CD4-positive, alpha-beta memory T cell (primary cell): ENCODE measurements at regions not wholly inside any gene's neighbourhood (a gene's known extent, or its start where the extent isn't known, plus 50 kb on each side); places are given as distances from the start of the nearest gene placed in this dataset.

Experiments
- CTCF ChIA-PET: fragments of 350-600 bp; sonication (Branson Sonifier 250); formaldehyde crosslinking; loops from one replicate; lab custom pipeline; 2021; ENCODE audit warnings: inconsistent platforms; ENCODE audit not compliant: partially characterized antibody; lab: Charles Lee
- POLR2A ChIA-PET: fragments of 350-600 bp; sonication (Branson Sonifier 250); formaldehyde crosslinking; loops from one replicate; lab custom pipeline; 2021; ENCODE audit not compliant: partially characterized antibody; lab: Charles Lee
- DNase-seq, 5 donors: peaks; one replicate each; pipeline versions ENCODE4 v3.0.0 to v3.0.0-alpha.2; 2020 to 2022; ENCODE audit warnings: mixed read lengths in 1 of 5
- H3K27ac ChIP-seq: one replicate; pipeline ENCODE4 v1.7.0; 2013; ENCODE audit warnings: low read depth, low read length
- H3K27me3 ChIP-seq: 2 replicates; pipeline ENCODE4 v1.7.0; 2013; ENCODE audit warnings: mild to moderate bottlenecking, low read length, moderate library complexity; ENCODE audit not compliant: insufficient read depth
- H3K36me3 ChIP-seq: 2 replicates; pipeline ENCODE4 v1.7.0; 2013; ENCODE audit warnings: mild to moderate bottlenecking, low read length, moderate library complexity; ENCODE audit not compliant: insufficient read depth
- H3K4me1 ChIP-seq: 2 replicates; pipeline ENCODE4 v1.7.0; 2013; ENCODE audit warnings: mild to moderate bottlenecking, low read length, moderate library complexity; ENCODE audit not compliant: insufficient read depth
- H3K4me3 ChIP-seq, 2 donors: one replicate each; pipeline ENCODE4 v1.7.0; 2013; ENCODE audit warnings: low read length in 2 of 2, mild to moderate bottlenecking in 1 of 2
- H3K9me3 ChIP-seq, 2 donors: one replicate each; pipeline ENCODE4 v1.7.0; 2013; ENCODE audit warnings: low read length in 2 of 2, control low read depth in 1 of 2; ENCODE audit not compliant: control insufficient read depth in 1 of 2
- H3K27ac Mint-ChIP-seq, 7 donors: one replicate each; pipeline ENCODE4 v1.8.0; 2020 to 2021; ENCODE audit warnings: mixed read lengths in 7 of 7, mild to moderate bottlenecking in 6 of 7, inconsistent platforms in 3 of 7, moderate library complexity in 3 of 7
- H3K27me3 Mint-ChIP-seq, 2 donors: one replicate each; pipeline ENCODE4 v1.8.0; 2020 to 2021; ENCODE audit warnings: mixed read lengths in 2 of 2
- H3K36me3 Mint-ChIP-seq, 2 donors: one replicate each; pipeline ENCODE4 v1.8.0; 2020 to 2021; ENCODE audit warnings: mixed read lengths in 2 of 2, inconsistent platforms in 1 of 2, mild to moderate bottlenecking in 1 of 2
- H3K4me1 Mint-ChIP-seq, 4 donors: one replicate each; pipeline ENCODE4 v1.8.0; 2020 to 2021; ENCODE audit warnings: mixed read lengths in 4 of 4, mild to moderate bottlenecking in 1 of 4
- H3K4me3 Mint-ChIP-seq, 8 donors: one replicate each; pipeline ENCODE4 v1.8.0; 2020 to 2021; ENCODE audit warnings: mixed read lengths in 8 of 8, mild to moderate bottlenecking in 7 of 8, moderate library complexity in 6 of 8, inconsistent platforms in 3 of 8
- H3K9me3 Mint-ChIP-seq, 8 donors: one replicate each; pipeline ENCODE4 v1.8.0; 2020 to 2021; ENCODE audit warnings: mixed read lengths in 8 of 8, mild to moderate bottlenecking in 5 of 8, inconsistent platforms in 3 of 8, moderate library complexity in 1 of 8
- intact Hi-C: fragments of 100-400 bp; cut with micrococcal nuclease; formaldehyde crosslinking; loops from one replicate; pipeline ENCODE4 v1.15.1; 2023

DNA sequence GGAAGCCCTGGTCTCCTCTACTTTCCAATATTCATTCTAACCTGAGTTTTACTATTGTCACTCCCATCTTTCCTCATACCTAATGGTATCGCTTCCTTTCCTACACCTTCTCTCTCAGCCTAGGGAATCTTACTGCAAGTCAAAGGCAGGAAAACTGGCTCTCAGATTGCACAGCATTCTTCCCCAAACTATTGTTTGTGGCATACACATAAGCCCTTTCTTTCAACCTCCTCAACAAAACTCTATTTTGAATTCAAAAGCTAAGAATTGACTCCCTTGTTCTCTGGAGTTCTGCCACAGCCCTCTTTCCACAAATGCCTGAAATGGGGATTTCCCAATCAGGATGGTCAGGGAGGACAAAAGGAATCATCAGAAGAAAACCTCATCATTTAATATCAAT lies 181.5 kb downstream of the FAM76B start:
- Histone ChIP-seq H3K27ac (no peak overlapping the region), H3K4me3 (no peak overlapping the region), H3K27me3 (no peaks in the 10 kb centered on the region), H3K4me1 (peaks cover 4% of the 10 kb centered on the region), H3K36me3 (no peaks in the 10 kb centered on the region), H3K9me3 (no peaks in the 10 kb centered on the region)
- ChIA-PET POLR2A (no interaction called here), CTCF (no interaction called here)
- intact Hi-C loops, result no loop called here
- Mint-ChIP-seq H3K9me3 (peaks cover 0 to 4% (median 0%) of the 10 kb centered on the region in 8 donors), H3K27ac (peak overlapping the region in 2 of 7 donors; percentile 18 to 29), H3K27me3 (peaks cover 0 to 1% of the 10 kb centered on the region in 2 donors), H3K4me3 (no peak overlapping the region), H3K4me1 (peaks cover 7 to 10% (median 7%) of the 10 kb centered on the region in 4 donors), H3K36me3 (no peaks in the 10 kb centered on the region)
- DNase-seq, result no peak

DNA sequence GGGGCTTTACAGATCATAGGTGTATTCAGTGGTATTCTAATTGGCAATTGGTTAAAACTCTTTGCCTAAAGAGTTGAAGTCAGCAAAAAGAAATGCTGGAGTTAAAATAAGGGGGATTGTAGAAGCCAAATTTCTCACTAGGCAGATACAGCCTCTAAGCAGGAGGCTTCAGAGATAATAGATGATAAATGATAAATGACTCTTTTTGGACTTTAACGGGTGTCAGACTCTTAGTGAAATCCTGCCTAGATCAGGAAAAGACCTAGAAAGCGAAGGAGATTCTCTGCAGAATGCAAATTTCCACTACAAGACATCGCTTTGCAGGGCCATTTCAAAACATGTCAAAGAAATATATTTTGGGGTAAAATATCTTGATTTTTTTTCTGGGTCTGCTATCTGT lies 182.8 kb downstream of the FAM76B start:
- Histone ChIP-seq H3K4me1 (peaks cover 4% of the 10 kb centered on the region), H3K27me3 (no peaks in the 10 kb centered on the region), H3K4me3 (no peak overlapping the region), H3K36me3 (no peaks in the 10 kb centered on the region), H3K27ac (no peak overlapping the region), H3K9me3 (no peaks in the 10 kb centered on the region)
- POLR2A ChIA-PET, result no interaction called here
- Mint-ChIP-seq H3K27me3 (peaks cover 0 to 1% of the 10 kb centered on the region in 2 donors), H3K9me3 (peaks cover 0 to 4% (median 0%) of the 10 kb centered on the region in 8 donors), H3K36me3 (no peaks in the 10 kb centered on the region), H3K27ac (no peak overlapping the region), H3K4me1 (peaks cover 7 to 10% (median 7%) of the 10 kb centered on the region in 4 donors), H3K4me3 (no peak overlapping the region)
- DNase-seq, result no peak
- CTCF ChIA-PET, result no interaction called here
- intact Hi-C loops, result no loop called here

GRCh38 chr11:95605271-95605940 lies 184.2 kb downstream of the FAM76B start:
- H3K36me3 ChIP-seq, result no peaks in the 10 kb centered on the region
- Mint-ChIP-seq H3K4me3 (no peak overlapping the region), H3K4me1 (peaks cover 10 to 15% (median 13%) of the 10 kb centered on the region in 4 donors), H3K9me3 (peaks cover 0 to 1% (median 0%) of the 10 kb centered on the region in 8 donors), H3K27ac (no peak overlapping the region), H3K27me3 (peaks cover 0 to 1% of the 10 kb centered on the region in 2 donors), H3K36me3 (no peaks in the 10 kb centered on the region)
- ChIA-PET CTCF (no interaction called here), POLR2A (interaction anchor here (1.2 kb wide), 1 partner anchor 95 kb away, joined by 3 read pairs; no protein-coding TSS in a partner anchor)
- no peak overlapping the region for H3K4me3 ChIP-seq
- H3K4me1 ChIP-seq, result peaks cover 8% of the 10 kb centered on the region
- H3K9me3 ChIP-seq, result no peaks in the 10 kb centered on the region
- no peaks in the 10 kb centered on the region for H3K27me3 ChIP-seq
- intact Hi-C loops, result no loop called here
- no peak overlapping the region for H3K27ac ChIP-seq
- DNase-seq, result no peak

DNA sequence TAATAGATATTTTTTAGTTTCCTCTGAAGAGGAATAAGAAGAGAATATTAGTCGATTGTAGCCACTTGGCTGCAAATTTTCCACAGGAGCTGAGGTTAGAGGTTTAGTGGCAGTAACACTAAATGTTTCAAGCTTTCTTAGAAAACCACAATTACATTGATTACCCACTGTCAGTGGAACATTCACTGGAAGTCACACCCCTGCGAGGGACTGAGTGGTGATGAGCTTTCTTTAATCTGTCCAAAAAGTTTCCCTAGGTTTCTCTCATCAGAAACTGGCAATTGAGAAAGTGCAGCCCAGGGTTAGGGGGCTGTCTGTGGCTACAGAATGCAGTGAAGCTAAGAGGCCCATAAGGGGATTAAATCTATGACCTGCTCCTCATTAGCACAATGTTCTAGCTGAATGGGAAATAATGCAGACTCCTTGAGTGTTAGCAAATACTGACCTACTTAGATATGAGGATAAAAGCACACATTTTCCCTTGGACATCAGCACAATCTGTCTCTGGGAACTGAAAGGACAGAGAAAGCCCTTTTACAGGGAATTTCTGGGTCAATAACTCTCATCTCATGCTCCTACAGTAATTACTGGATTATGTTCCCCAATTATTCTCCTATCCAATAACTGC lies 189.5 kb downstream of the FAM76B start:
- H3K4me3 Mint-ChIP-seq, result peak overlapping the region in 2 of 8 donors; percentile 19 to 36
- POLR2A ChIA-PET, result no interaction called here
- CTCF ChIA-PET, result no interaction called here
- Histone ChIP-seq H3K4me3 (no peak overlapping the region), H3K27me3 (no peaks in the 10 kb centered on the region), H3K9me3 (no peaks in the 10 kb centered on the region), H3K4me1 (peaks cover 18% of the 10 kb centered on the region), H3K27ac (no peak overlapping the region), H3K36me3 (no peaks in the 10 kb centered on the region)
- H3K4me1 Mint-ChIP-seq, result peaks cover 9 to 19% (median 14%) of the 10 kb centered on the region in 4 donors
- H3K36me3 Mint-ChIP-seq, result no peaks in the 10 kb centered on the region
- intact Hi-C loops, result no loop called here
- DNase-seq, result peak in 2 of 5 donors; percentile 11 to 35
- peak overlapping the region in 2 of 7 donors; percentile 54 to 68 for H3K27ac Mint-ChIP-seq
- peaks cover 0 to 4% (median 0%) of the 10 kb centered on the region in 8 donors for H3K9me3 Mint-ChIP-seq
- no peaks in the 10 kb centered on the region for H3K27me3 Mint-ChIP-seq

DNA sequence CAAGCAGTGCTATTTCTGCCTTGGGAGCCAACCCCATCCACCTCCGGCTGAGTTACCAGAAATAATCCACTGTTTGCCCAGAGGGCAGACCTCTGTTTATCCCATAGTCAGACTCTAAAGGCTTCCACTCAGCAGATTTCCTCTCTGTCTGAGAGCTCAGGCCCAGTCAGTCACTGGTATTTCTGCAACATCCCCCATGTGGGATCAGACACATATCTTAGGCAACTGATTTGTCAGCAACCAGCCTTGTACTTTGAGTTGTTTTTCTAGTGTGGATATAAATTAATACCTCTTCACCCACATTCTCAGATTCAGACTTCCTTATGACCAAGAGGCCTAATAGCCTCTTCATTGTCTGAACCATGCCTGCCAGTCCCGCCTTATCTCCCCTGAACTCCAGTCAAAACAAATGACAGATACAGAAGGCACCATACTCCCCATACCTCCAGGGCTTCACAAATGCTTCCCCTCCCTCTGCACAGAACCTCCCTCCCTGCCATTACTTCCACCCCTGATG lies 193.6 kb downstream of the FAM76B start:
- no peaks in the 10 kb centered on the region for H3K36me3 ChIP-seq
- H3K27ac Mint-ChIP-seq, result no peak overlapping the region
- ChIA-PET CTCF (no interaction called here), POLR2A (no interaction called here)
- DNase-seq, result no peak
- no peaks in the 10 kb centered on the region for H3K27me3 ChIP-seq
- peaks cover 0 to 4% (median 0%) of the 10 kb centered on the region in 8 donors for H3K9me3 Mint-ChIP-seq
- H3K4me3 Mint-ChIP-seq, result no peak overlapping the region
- H3K4me1 Mint-ChIP-seq, result peaks cover 9 to 17% (median 14%) of the 10 kb centered on the region in 4 donors
- peaks cover 18% of the 10 kb centered on the region for H3K4me1 ChIP-seq
- intact Hi-C loops, result no loop called here
- no peak overlapping the region for H3K4me3 ChIP-seq
- no peaks in the 10 kb centered on the region for H3K36me3 Mint-ChIP-seq
- H3K27ac ChIP-seq, result no peak overlapping the region
- no peaks in the 10 kb centered on the region for H3K27me3 Mint-ChIP-seq
- H3K9me3 ChIP-seq, result no peaks in the 10 kb centered on the region

- Histone ChIP-seq H3K27ac (no peak overlapping the region), H3K4me3 (no peak overlapping the region), H3K9me3 (no peaks in the 10 kb centered on the region), H3K4me1 (peaks cover 15% of the 10 kb centered on the region), H3K27me3 (no peaks in the 10 kb centered on the region), H3K36me3 (no peaks in the 10 kb centered on the region)
- ChIA-PET POLR2A (no interaction called here), CTCF (interaction anchor here (1.3 kb wide), 1 partner anchor 18 kb away, joined by 3 read pairs; no protein-coding TSS in a partner anchor)
- Mint-ChIP-seq H3K27ac (peak overlapping the region in 1 of 7 donors; percentile 38), H3K4me1 (peaks cover 6 to 13% (median 10%) of the 10 kb centered on the region in 4 donors), H3K9me3 (peaks cover 0 to 4% (median 0%) of the 10 kb centered on the region in 8 donors), H3K27me3 (no peaks in the 10 kb centered on the region), H3K36me3 (no peaks in the 10 kb centered on the region), H3K4me3 (no peak overlapping the region)
- intact Hi-C loops, result no loop called here
- DNase-seq, result no peak
Measured at GRCh38 chr11:95595541-95595940, 194.0 kb downstream of the FAM76B start.

- Histone ChIP-seq H3K36me3 (no peaks in the 10 kb centered on the region), H3K27me3 (no peaks in the 10 kb centered on the region), H3K9me3 (no peaks in the 10 kb centered on the region), H3K4me1 (no peaks in the 10 kb centered on the region), H3K27ac (no peak overlapping the region), H3K4me3 (no peak overlapping the region)
- H3K36me3 Mint-ChIP-seq, result no peaks in the 10 kb centered on the region
- no peak overlapping the region for H3K4me3 Mint-ChIP-seq
- H3K4me1 Mint-ChIP-seq, result peaks cover 0 to 8% (median 2%) of the 10 kb centered on the region in 4 donors
- no peak overlapping the region for H3K27ac Mint-ChIP-seq
- POLR2A ChIA-PET, result interaction anchor here (1.1 kb wide), 1 partner anchor 362 kb away, joined by 3 read pairs; the partner anchor contains the start of gene SESN3
- no peaks in the 10 kb centered on the region for H3K27me3 Mint-ChIP-seq
- CTCF ChIA-PET, result no interaction called here
- H3K9me3 Mint-ChIP-seq, result peaks cover 0 to 4% (median 0%) of the 10 kb centered on the region in 8 donors
- no peak for DNase-seq
- intact Hi-C loops, result no loop called here
Measured at GRCh38 chr11:95593111-95593510, 196.5 kb downstream of the FAM76B start.
